Right cardiac atrium (tissue), 5 donors: ENCODE measurements at regions not wholly inside any gene's neighbourhood (a gene's known extent, or its start where the extent isn't known, plus 50 kb on each side); places are given as distances from the start of the nearest gene placed in this dataset.

Source experiments
- ATAC-seq, 2 donors: fragments of 200-7000 bp; cut with Tn5 transposase; one replicate each; pipeline versions ENCODE4 v1.8.0 to v1.9.1; 2020; ENCODE audit warnings: moderate library complexity in 2 of 2, mild to moderate bottlenecking in 1 of 2
- DNase-seq, 3 donors: peaks; one replicate each; pipeline ENCODE4 v3.0.0-alpha.2; 2020
- H3K27ac ChIP-seq: one replicate; pipeline ENCODE4 v1.5.1; 2013; ENCODE audit warnings: mild to moderate bottlenecking, low read length, control low read depth, moderate library complexity
- H3K27me3 ChIP-seq: one replicate; pipeline ENCODE4 v1.6.1; 2013; ENCODE audit not compliant: control insufficient read depth, insufficient read depth
- H3K4me1 ChIP-seq: one replicate; pipeline ENCODE4 v1.6.1; 2013; ENCODE audit warnings: low read length; ENCODE audit not compliant: control insufficient read depth, insufficient read depth
- H3K4me3 ChIP-seq: one replicate; pipeline ENCODE4 v1.5.1; 2013; ENCODE audit warnings: low read length, control low read depth
- H3K9me3 ChIP-seq: one replicate; pipeline ENCODE4 v1.6.1; 2013; ENCODE audit warnings: low read length; ENCODE audit not compliant: control insufficient read depth
- WGBS: extraction: QIAGEN DNeasy Blood & Tissue Kit; methylation state at CpG from one replicate; pipeline ENCODE4 v1.1.7; 2013; 5-methylcytosine and 5-hydroxymethylcytosine counted together
- intact Hi-C, 4 donors: fragments of 100-400 bp; cut with DNase I; formaldehyde crosslinking; loops; one replicate each; pipeline versions ENCODE4 v1.11.0 to v1.14.0; 2022 to 2023
- donor health status: healthy with polysubstance abuse.
- donor health status: DM: no; HTN: yes; CAD: no.
- donor health status: DM: no; HTN: no; CAD: no.
- donor health status: DM: no; HTN: yes; CAD: no; lungs with severe emphysema.
- donor health status: DM: yes; HTN: yes; CAD: no.

GRCh38 chr5:33244441-33245150, 196.2 kb upstream of the TARS1 start:
- Histone ChIP-seq H3K9me3 (no peaks in the 10 kb centered on the region), H3K4me1 (no peaks in the 10 kb centered on the region), H3K4me3 (no peak overlapping the region), H3K27ac (no peak overlapping the region), H3K27me3 (no peaks in the 10 kb centered on the region)
- intact Hi-C loops = no loop called here
- ATAC-seq (no peak), DNase-seq (no peak)
- 82% methylated on average over 4 of the region's 4 CpGs for WGBS

- no peak overlapping the region for H3K4me3 ChIP-seq
- peaks cover 4% of the 10 kb centered on the region for H3K9me3 ChIP-seq
- H3K27me3 ChIP-seq = peaks cover 2% of the 10 kb centered on the region
- DNase-seq (no peak), ATAC-seq (no peak)
- H3K4me1 ChIP-seq = no peaks in the 10 kb centered on the region
- 77% methylated on average over 1 of the region's 1 CpG for WGBS
- intact Hi-C loops = no loop called here
- H3K27ac ChIP-seq = no peak overlapping the region
Observed at GRCh38 chr5:33254579-33254978, 186.2 kb upstream of the TARS1 start.

- DNase-seq (no peak), ATAC-seq (peak; percentile 56 to 78)
- H3K4me1 ChIP-seq = no peaks in the 10 kb centered on the region
- H3K27me3 ChIP-seq = peaks cover 2% of the 10 kb centered on the region
- H3K9me3 ChIP-seq = peaks cover 2% of the 10 kb centered on the region
- H3K4me3 ChIP-seq = no peak overlapping the region
- no peak overlapping the region for H3K27ac ChIP-seq
- WGBS = 56% methylated on average over 4 of the region's 4 CpGs
- intact Hi-C loops = no loop called here
Observed at GRCh38 chr5:33257807-33258429, 182.8 kb upstream of the TARS1 start.

GRCh38 chr5:33258553-33258952, 182.2 kb upstream of the TARS1 start:
- Histone ChIP-seq H3K4me3 (no peak overlapping the region), H3K27ac (no peak overlapping the region), H3K4me1 (no peaks in the 10 kb centered on the region), H3K27me3 (peaks cover 2% of the 10 kb centered on the region), H3K9me3 (peaks cover 2% of the 10 kb centered on the region)
- WGBS = 86% methylated on average over 2 of the region's 2 CpGs
- DNase-seq = no peak
- ATAC-seq = no peak
- intact Hi-C loops = no loop called here

GRCh38 chr5:33260098-33260497, 180.7 kb upstream of the TARS1 start:
- H3K9me3 ChIP-seq = peaks cover 2% of the 10 kb centered on the region
- intact Hi-C loops = no loop called here
- peaks cover 2% of the 10 kb centered on the region for H3K27me3 ChIP-seq
- no peak for ATAC-seq
- no peaks in the 10 kb centered on the region for H3K4me1 ChIP-seq
- H3K27ac ChIP-seq = no peak overlapping the region
- no peak overlapping the region for H3K4me3 ChIP-seq
- WGBS = 93% methylated on average over 2 of the region's 2 CpGs
- DNase-seq = no peak

GRCh38 chr5:33261305-33261704, 179.5 kb upstream of the TARS1 start:
- 73% methylated on average over 2 of the region's 2 CpGs for whole genome bisulfite sequencing
- Histone ChIP-seq H3K27ac (no peak overlapping the region), H3K4me1 (no peaks in the 10 kb centered on the region), H3K4me3 (no peak overlapping the region), H3K27me3 (no peaks in the 10 kb centered on the region), H3K9me3 (peaks cover 2% of the 10 kb centered on the region)
- ATAC-seq (no peak), DNase-seq (no peak)
- intact Hi-C loops = no loop called here

GRCh38 chr5:33261747-33262146, 179.0 kb upstream of the TARS1 start:
- 90% methylated on average over 2 of the region's 2 CpGs for WGBS
- DNase-seq = no peak
- Histone ChIP-seq H3K4me1 (no peaks in the 10 kb centered on the region), H3K27ac (no peak overlapping the region), H3K4me3 (no peak overlapping the region), H3K9me3 (peaks cover 2% of the 10 kb centered on the region), H3K27me3 (no peaks in the 10 kb centered on the region)
- no peak for ATAC-seq
- intact Hi-C loops = no loop called here

GRCh38 chr5:33267801-33268200, 173.0 kb upstream of the TARS1 start:
- Histone ChIP-seq H3K27me3 (no peaks in the 10 kb centered on the region), H3K4me1 (no peaks in the 10 kb centered on the region), H3K9me3 (peaks cover 2% of the 10 kb centered on the region), H3K27ac (no peak overlapping the region), H3K4me3 (no peak overlapping the region)
- intact Hi-C loops = no loop called here
- DNase-seq (no peak), ATAC-seq (no peak)
- 77% methylated on average over 1 of the region's 1 CpG for WGBS

GRCh38 chr5:33268374-33268773, 172.4 kb upstream of the TARS1 start:
- intact Hi-C loops = no loop called here
- no peak overlapping the region for H3K4me3 ChIP-seq
- no peak for DNase-seq
- peaks cover 2% of the 10 kb centered on the region for H3K9me3 ChIP-seq
- WGBS = 70% methylated on average over 4 of the region's 4 CpGs
- H3K27me3 ChIP-seq = no peaks in the 10 kb centered on the region
- ATAC-seq = no peak
- no peak overlapping the region for H3K27ac ChIP-seq
- no peaks in the 10 kb centered on the region for H3K4me1 ChIP-seq

- H3K4me1 ChIP-seq = no peaks in the 10 kb centered on the region
- peaks cover 2% of the 10 kb centered on the region for H3K9me3 ChIP-seq
- no peak for ATAC-seq
- intact Hi-C loops = no loop called here
- no peaks in the 10 kb centered on the region for H3K27me3 ChIP-seq
- 97% methylated on average over 1 of the region's 1 CpG for WGBS
- no peak for DNase-seq
- no peak overlapping the region for H3K4me3 ChIP-seq
- H3K27ac ChIP-seq = no peak overlapping the region
Observed at GRCh38 chr5:33270671-33271070, 170.1 kb upstream of the TARS1 start.

GRCh38 chr5:33271606-33272005, 169.2 kb upstream of the TARS1 start:
- ATAC-seq = no peak
- 69% methylated on average over 1 of the region's 1 CpG for WGBS
- Histone ChIP-seq H3K4me3 (no peak overlapping the region), H3K4me1 (no peaks in the 10 kb centered on the region), H3K9me3 (no peaks in the 10 kb centered on the region), H3K27me3 (no peaks in the 10 kb centered on the region), H3K27ac (no peak overlapping the region)
- intact Hi-C loops = no loop called here
- DNase-seq = no peak
